DMS53 treated with DMSO at 0.1 percent for 48 hours (cell line): ENCODE measurements at regions not wholly inside any gene's neighbourhood (a gene's known extent, or its start where the extent isn't known, plus 50 kb on each side); places are given as distances from the start of the nearest gene placed in this dataset.

Experiments used
- DNase-seq: peaks from one replicate; lab custom pipeline; 2025; ENCODE audit not compliant: unreplicated experiment; lab: John Stamatoyannopoulos, UW

DNA sequence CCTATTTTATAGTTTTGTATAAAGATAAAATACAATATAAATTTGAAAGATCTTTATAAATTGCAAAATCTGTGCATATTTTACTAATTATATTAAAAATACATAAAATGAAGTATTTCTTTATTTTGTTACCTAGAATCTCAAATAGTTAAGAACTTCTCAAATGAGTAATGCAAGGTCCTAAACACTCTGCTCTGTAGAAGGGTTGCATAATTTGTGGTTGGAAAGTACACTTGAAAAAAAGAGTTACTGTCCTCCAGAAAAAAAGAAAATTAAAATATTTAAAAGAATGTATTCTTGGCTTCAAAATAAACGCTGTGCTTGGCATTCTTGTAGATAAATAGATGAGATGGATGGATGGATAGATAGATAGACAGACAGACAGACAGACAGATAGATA, 428.8 kb upstream of the CDH6 start:
- DNase-seq: no peak

- no peak for DNase-seq
Observed at GRCh38 chr5:30759731-30760130, 433.8 kb upstream of the CDH6 start.

- no peak for DNase-seq
Observed at GRCh38 chr5:30752015-30752414, 441.5 kb upstream of the CDH6 start.

DNA sequence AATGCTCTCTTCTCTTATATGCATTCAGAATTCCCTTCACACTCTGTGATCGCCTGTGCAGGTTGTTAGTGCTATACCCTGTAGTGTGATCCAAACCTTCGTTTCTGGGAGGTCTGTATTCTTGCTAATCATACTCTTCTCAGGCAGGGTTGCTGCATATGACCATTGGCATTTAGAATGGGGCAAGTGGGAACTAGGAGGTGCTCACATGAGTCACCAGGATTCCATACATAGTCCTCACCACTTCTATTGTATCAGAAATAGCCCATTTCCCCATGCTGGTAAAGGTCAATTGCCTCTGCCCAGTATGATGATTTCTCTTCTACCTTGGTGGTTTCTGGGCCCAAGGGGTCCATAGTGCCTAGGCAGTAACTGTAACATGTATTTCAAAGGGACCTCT, 443.5 kb upstream of the CDH6 start:
- no peak for DNase-seq

DNA sequence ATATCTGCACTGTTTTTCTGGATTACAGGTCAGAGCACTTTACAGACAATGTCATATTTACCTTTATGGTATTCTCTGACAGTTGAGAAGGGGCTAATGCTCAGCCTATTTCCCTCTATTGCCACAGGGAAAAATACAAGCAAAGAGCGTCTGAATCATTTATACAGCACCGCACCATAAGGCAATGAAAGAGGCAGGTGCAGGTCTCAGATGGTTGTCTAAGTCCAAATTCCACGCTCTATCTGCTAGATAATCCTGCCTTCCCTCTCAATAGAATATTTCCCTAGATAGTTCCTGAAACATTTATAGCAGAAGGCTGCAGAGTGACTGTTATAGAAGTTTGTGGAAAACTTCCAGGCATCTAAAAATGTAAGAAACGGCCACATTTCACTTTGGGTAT, 446.1 kb upstream of the CDH6 start:
- no peak for DNase-seq

- DNase-seq: no peak
Observed at GRCh38 chr5:30736669-30737068, 456.8 kb upstream of the CDH6 start.

- no peak for DNase-seq
Observed at GRCh38 chr5:30734118-30734517, 459.4 kb upstream of the CDH6 start.

DNA sequence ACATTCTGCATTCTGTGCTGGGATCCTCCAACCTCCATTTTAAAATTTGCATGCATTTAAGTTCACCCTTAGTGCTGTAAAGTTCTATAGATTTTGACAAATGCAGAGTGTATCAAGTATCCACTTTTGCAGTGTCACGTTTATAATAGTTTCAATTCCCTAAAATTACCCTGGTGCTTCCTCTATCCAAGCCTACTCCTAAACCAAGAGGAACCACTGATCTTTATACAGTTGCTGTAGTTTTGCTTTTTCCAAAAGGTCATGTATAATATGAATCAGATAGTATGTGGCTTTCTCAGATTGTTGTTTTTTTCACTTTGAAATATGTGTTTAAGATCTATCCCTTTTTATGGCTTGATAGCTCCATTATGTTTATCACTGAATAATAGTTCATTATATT, 468.4 kb upstream of the CDH6 start:
- DNase-seq: no peak

- no peak for DNase-seq
Observed at GRCh38 chr5:30698217-30698616, 495.3 kb upstream of the CDH6 start.

GRCh38 chr5:30693326-30693725, 500.2 kb upstream of the CDH6 start:
- DNase-seq: peak; percentile 26

- peak; percentile 87 for DNase-seq
Observed at GRCh38 chr5:30690931-30691330, 502.6 kb upstream of the CDH6 start.

DNA sequence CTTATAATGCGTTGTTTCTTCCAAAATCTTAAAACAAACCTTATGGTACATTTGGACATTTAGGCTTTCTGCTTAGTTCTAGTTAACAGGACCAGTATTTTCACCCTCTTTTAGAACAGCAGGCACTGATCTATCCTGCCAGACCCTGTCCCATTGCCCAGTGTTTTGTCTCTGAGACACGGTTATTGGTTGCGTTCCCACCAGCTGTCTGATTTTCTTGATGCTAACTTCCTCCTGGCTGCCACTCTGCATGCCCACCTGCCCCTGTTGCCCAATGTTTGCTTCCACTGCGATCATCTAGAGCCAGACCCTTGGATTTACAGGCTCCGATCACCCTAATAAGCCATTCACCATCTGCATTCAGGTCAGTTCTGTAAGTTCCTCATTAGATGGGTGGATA, 506.0 kb upstream of the CDH6 start:
- no peak for DNase-seq

- no peak for DNase-seq
Observed at GRCh38 chr5:30686530-30686929, 507.0 kb upstream of the CDH6 start.

DNA sequence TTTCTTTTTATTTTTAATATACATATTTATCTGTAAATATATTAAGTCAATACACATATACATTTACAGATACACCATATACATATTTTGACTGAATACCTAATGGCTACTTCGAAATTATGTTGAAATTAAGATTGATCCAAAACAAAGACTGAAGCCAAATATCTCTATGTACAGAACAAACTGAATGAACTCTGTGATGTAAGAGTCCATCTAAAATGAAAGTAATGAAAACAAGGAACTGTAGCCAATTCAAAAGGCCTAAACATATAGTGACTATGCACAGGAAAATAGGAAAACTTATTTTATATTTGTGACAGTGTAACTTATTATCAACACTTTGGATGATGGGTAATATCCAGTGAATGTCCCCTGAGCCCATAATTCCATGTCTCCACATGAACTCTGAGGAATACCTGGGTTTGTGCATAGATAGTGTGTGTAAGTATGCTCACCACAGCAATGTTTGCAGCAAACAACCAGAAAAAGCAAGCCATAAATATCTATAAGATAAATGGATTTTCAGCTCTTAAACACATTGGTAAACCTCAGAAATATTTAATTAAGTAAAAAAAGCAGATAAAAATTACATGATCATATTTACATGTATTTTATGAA, 517.2 kb upstream of the CDH6 start:
- DNase-seq: no peak

DNA sequence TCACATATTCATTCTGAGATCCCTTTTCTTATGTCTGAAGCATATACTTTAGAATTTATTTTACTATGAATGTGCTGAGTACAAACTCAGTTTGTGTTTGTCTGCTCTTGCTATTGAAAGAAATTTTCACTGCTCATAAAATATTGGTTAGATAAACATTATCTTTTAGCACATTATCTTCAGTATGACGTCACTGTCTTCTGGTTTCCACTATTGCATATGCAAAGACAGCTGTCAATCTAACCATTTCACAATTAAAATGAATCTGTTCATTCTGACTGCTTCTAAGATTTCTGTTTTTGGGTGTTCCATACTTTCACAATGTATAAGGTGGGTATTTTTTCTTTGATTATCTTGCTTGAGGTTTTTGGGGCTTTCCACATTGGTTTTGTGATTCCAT, 526.2 kb upstream of the CDH6 start:
- no peak for DNase-seq

DNA sequence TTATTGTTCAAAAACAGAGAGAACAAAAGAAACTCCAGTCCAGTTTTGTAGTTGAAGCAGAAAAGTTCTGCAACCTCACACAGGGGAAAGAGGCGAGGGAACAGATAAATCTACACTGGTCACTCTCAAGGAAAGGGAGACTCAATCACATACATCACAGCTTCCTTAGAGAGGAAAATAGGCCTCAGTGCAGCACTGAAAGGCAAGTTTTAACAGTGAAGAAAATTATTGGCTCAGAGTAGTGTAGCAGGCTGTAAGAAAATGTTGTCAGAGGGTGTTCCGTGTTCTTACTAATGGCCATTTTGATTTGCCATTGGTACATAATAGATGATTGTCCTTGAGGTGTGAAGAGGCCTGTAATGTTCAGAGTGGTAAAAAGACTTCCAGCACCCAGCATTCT, 530.0 kb upstream of the CDH6 start:
- DNase-seq: no peak

DNA sequence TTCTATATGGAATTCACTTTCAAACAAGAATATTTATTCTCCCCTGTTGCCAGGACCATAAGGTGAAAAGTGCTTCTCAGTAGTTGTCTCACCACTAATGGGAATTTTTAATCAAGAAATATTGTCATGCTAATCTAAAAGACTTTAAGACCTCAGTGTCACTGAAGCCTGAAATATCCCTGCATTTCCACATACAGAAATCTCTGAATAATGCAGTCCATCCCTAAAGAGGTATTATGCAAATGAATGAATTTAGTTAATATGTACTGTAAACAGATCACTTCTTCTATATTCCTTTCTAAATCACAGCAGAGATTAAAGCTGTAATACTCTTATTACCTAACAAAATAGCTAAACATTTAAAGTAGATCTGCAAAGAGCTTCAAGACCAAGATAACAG, 531.1 kb upstream of the CDH6 start:
- DNase-seq: no peak

DNA sequence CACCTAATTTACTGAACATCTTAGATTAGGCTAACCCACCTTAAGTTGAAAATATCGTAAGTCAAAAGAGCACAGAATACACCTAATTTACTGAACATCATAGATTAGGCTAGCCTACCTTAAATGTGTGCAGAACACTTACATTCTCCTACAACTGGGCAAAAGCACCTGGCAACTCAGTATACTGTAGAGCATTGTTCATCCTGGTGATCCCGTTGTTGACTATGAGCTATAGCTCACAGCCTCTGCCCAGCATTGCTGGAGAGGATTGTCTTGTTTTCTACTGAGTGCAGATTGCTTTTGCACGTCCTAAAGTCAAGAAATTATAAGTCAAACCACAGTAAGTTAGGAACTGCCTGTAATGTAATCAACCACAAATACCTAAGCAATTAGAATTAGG, 531.8 kb upstream of the CDH6 start:
- DNase-seq: no peak

GRCh38 chr5:30659417-30659816, 534.1 kb upstream of the CDH6 start:
- no peak for DNase-seq

- no peak for DNase-seq
Observed at GRCh38 chr5:30650311-30650710, 543.2 kb upstream of the CDH6 start.

- no peak for DNase-seq
Observed at GRCh38 chr5:30638899-30639298, 554.6 kb upstream of the CDH6 start.

DNA sequence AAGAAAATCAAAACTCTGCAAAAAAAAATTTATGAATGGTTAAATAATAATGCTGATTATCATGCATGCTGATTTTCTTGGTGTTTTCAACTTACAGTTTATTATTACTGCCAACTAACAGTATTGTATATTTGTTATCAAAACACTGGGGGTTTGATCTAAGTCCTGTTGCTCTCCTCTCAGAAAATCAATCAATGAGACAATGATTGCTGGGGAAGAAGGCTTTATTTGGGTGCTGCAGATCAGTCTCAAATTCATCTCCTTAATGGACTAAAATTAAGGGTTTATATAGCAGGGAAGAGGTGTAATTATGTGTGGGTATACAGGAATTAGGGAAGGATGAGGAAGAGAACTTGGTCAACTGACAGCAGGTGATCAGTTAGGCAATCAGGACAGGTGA, 565.5 kb upstream of the CDH6 start:
- DNase-seq: no peak

GRCh38 chr5:30626557-30626956, 566.9 kb upstream of the CDH6 start:
- no peak for DNase-seq
